Renal cortical epithelial cell (primary cell): ENCODE measurements at regions not wholly inside any gene's neighbourhood (a gene's known extent, or its start where the extent isn't known, plus 50 kb on each side); places are given as distances from the start of the nearest gene placed in this dataset.
A peak's percentile ranks its signal among the peaks of the same experiment; 100 is the strongest.
"Not testable (repeated sequence)": the region's sequence is repeated elsewhere in the genome, so short reads cannot be mapped to it uniquely, and the experiment has no call there.

Experiments
- DNase-seq: peaks from one replicate; pipeline ENCODE4 v3.0.0-alpha.2; 2011; ENCODE audit warnings: low read depth

DNA sequence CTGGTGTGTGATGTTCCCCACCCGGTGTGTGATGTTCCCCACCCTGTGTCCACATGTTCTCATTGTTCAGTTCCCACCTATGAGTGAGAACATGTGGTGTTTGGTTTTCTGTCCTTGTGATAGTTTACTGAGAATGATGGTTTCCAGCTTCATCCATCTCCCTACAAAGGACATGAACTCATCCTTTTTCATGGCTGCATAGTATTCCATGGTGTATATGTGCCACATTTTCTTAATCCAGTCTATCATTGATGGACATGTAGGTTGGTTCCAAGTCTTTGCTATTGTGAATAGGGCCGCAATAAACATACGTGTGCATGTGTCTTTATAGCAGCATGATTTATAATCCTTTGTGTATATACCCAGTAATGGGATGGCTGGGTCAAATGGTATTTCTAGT is 201.5 kb upstream of the IRAK1BP1 start:
- DNase-seq = not testable (repeated sequence)

DNA sequence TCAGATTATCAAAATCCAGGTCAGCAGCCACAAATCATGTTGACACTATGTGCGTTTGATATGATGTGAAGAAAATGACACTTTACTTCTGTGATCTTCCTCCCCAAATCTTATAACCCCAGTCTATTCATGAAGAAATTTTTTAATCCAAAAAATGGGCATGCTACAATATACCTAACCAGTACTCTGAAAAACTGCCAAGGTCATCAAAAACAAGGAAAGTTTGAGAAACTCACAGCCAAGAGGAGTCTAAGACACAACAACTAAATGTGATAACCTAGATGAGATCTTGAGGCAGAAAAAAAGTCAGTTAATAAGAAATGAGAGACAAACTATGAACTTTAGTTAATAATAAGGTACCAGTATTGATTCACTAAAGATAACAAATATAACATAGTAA is 200.6 kb upstream of the IRAK1BP1 start:
- DNase-seq = no peak

DNA sequence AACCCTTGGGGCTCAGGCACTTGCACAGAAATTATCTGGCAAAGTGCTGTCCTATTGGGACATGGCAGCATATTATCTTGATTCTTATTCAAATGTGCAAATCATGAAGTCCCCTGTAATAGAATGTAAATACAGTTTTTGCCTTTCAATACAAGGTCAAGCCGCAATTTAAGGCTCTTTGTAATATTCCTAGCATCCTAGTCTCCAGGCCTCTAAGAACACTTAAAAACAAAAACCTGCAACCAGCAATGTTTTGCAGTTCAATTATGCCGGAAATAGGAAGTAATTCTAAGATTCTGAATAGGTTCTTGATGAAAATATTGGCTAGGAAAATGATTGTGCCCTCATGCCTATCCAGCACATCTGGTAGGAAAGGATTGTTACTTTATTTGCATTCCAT is 197.2 kb upstream of the IRAK1BP1 start:
- no peak for DNase-seq

DNA sequence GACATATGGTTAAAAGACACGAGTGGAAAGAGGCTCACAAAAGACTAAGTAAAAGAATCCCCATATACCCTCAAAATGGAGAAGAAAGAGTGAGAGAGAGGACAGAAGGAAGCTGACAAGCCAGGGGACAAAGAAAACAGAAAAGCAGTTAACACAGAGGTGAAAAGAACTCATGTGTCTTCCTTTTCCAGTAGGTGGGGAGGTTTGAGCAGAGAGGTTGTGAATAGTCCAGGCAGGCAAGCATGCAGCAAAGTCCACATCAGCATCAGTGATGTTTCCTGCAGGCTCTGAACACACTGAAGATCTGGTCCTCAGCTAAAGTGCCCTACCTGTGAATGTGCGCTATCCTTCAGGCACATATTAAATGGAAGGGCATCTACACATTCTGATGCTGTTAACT is 196.5 kb upstream of the IRAK1BP1 start:
- DNase-seq = no peak

DNA sequence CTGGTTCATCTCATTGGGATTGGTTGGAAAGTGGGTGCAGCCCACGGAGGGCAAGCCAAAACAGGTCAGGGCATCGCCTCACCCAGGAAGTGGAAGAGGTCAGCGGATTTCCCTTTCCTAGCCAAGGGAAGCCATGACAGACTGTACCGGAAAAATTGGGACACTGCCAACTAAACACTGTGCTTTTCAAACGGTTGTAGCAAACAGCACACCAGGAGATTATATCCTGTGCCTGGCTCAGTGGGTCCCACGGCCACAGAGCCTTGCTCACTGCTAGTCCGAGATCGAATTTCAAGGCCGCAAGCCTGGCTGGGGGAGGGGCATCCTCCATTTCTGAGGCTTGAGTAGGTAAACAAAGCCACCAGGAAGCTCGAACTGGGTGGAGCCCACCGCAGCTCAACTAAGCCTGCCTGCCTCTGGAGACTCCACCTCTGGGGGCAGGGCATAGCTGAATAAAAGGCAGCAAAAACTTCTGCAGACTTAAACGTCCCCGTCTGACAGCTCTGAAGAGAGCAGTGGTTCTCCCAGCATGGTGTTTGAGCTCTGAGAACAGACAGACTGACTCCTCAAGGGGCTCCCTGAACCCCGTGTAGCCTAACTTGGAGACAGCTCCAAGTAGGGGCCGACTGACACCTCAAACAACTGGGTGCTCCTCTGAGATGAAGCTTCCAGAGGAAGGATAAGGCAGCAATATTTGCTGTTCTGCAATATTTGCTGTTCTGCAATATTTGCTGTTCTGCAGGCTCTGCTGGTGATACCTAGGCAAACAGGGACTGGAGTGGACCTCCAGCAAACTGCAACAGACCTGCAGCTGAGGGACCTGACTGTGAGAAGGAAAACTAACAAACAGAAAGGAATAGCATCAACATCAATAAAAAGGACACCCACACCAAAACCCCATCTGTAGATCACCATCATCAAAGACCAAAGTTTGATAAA is 191.0 kb upstream of the IRAK1BP1 start:
- DNase-seq = not testable (repeated sequence)

DNA sequence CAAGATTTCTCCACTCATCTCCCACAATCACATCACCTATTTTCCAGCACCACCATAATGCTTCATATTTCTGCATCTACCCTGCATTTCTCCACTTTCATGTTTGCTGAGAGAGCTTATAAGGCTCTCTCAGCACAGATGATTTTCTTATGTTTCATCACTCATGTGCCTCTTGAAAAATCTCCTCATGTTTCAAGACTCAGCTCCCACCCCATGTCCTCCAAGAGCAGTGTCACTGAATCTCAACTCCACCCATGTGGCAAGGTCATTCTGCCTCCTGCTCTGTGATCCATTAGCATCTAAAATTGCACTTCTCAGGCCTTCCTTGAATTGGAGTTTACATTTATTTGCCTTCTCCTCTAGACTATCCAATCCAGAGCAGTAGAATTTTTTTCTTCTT is 178.7 kb upstream of the IRAK1BP1 start:
- no peak for DNase-seq

DNA sequence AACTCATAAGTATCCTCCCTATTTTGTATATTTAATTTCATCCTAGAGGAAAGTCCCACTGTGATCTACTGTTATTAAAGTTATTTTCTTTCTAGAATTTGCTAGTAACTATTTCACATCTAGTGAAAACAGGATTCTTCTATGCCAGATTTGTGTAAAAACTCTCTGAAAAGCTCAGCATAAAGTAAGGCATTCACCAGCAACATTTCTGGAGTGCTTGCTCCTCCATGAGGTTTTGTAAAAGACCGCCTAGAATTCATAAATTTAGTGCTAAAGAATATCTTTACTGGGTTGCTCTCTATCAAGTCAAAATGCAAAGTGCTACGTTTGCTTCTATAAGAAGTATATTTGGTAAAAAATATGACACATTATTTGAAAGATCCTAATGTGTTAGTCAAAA is 173.5 kb upstream of the IRAK1BP1 start:
- no peak for DNase-seq

DNA sequence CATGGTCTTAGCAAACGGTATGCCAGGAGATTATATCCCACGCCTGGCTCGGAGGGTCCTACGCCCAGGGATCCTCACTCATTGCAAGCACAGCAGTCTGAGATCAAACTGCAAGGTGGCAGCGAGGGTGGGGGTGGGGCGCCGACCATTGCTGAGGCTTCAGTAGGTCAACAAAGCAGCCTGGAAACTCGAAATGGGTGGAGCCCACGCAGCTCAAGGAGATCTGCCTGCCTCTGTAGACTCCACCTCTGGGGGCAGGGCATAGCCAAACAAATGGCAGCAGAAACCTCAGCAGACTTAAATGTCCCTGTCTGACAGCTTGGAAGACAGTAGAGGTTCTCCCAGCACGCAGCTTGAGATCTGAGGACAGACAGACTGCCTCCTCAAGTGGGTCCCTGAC is 172.7 kb upstream of the IRAK1BP1 start:
- DNase-seq = not testable (repeated sequence)

DNA sequence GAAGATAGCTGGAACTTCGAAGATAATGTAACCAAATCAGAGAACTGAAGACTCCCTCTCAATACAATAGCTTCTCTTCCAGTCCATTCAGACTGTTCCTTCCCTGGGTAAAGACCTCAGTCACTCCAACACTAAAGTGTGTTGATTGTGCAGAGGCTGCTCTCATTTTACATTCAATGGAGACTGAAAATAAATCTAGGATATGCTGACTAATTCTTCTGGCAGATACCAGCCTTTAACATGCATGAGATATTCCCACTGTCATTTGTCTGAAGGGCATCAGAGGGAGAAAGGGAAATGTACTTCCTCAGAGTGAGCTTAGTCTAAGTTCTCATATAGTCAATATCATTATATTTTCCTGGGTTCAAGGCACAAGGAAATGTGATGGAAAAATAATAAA is 166.4 kb upstream of the IRAK1BP1 start:
- peak; percentile 1 for DNase-seq

DNA sequence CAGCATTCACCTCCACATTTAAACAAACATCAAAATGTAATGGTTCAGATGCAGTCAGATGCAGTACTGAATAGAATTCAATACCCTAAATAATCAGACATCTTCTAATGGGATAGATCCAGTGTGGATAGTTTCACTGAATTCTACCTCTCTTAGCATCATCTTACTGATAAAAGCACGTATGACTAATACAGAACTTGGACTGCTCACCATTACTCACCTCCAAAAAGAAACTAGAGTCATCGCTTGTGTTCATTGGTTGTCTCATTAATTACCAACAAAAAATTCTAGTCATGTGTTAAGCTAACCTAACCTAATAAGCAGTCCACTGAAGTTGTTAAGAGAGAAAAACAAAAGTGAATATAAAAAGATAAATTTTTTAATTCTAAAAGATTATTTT is 165.9 kb upstream of the IRAK1BP1 start:
- peak; percentile 33 for DNase-seq

DNA sequence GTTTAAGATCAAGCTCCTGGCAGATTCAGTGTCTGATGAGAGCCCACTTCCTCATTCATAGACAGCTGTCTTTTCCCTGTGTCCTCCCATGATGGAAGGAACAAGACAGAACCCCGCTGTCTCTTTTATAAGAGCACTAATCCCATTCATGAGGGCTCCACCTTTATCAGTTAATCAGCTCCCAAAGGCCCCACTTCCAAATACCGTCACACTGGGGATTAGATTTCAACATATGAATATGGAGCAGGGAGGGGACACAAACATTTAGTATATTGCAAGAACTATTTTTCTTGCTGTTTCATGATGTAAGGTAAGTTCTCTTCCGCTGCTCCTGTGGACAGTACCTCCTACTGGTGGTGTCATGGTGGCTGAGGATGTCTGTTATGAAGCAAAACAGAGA is 158.3 kb upstream of the IRAK1BP1 start:
- no peak for DNase-seq

DNA sequence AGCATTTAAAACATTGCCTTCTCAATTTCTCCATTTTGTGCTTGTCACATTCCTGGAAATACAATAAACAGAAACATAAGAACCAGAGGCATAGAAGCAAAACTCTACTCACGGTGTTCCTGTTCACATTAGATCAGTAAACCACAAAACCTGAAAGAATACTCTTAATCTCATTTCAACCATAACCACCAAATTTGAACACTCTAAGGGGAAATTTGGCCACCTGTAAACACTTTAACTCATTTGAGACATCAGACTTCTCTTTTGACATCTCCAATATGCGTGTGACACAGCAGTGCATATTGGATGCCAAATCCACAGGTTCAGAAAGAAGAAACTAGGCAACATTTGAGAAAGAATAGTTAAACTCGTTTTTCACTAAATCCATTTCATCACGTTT is 153.8 kb upstream of the IRAK1BP1 start:
- DNase-seq = no peak

DNA sequence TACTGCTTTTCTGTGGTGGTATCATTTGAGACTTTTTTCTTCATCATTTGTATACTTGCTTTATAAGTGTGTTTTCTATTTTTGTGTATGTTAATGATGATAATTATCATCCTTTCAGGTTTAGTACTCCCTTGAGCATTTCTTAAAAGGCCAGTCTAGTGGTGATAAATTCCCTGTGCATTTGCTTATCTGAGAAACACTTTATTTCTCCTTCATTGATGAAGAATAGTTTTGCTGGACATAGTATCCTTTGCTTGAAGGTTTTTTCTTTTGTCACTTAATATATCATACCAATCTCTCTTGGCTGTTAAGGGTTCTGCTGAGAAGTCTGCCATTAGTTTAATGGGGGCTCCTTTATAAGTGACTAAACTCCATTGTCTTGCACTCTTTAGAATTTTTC is 123.2 kb upstream of the IRAK1BP1 start:
- no peak for DNase-seq

DNA sequence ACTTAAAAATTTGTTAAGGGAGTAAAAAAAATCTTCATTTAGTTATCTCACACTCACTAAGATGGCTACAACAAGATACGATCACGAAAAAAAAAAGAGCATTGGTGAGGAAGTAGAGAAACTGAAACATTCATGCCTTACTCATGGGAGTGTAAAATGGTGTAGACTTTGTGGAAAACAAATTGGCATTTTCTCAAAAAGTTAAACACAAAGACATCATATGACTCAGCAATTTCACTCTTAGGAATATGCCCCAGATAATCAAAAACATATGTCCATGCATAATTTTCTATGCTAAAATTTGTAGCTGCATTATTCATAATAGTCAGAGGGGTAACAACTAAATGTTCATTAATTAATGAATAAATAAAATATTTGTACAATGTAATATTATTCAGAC is 120.9 kb upstream of the IRAK1BP1 start:
- no peak for DNase-seq

DNA sequence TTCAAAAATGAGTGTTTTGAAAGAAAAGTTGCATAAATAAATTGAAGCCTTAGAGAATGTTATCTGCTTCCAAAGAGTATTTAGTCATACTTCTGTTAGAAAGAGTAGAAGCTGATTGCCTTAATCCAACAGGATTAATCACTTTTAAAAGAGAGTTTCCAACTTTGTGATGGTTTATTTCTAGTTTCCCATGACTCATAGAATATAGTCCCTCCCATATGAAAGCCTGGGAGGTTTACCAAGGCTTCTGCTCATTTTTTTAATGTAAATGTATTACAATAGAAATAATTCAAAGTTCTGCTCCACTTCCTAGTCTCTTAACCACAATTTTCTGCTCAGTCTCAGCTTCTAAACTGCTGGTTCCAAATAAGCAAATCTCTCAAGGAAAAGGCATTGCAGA is 118.0 kb upstream of the IRAK1BP1 start:
- DNase-seq = no peak

DNA sequence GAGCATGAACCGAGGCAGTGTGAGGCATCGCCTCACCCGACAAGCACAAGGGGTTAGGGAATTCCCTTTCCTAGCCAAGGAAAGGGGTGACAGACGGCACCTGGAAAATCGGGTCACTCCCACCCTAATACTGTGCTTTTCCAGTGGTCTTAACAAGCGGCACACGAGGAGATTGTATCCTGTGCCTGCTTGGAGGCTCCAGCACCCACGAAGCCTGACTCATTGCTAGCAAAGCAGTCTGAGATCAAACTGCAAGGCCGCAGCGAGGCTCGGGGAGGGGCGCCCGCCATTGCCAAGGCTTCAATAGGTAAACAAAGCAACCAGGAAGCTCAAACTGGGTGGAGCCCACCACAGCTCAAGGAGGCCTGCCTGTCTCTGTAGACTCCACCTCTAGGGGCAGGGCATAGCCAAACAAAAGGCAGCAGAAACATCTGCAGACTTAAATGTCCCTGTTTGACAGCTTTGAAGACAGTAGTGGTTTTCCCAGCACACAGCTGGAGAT is 109.0 kb upstream of the IRAK1BP1 start:
- DNase-seq = not testable (repeated sequence)

DNA sequence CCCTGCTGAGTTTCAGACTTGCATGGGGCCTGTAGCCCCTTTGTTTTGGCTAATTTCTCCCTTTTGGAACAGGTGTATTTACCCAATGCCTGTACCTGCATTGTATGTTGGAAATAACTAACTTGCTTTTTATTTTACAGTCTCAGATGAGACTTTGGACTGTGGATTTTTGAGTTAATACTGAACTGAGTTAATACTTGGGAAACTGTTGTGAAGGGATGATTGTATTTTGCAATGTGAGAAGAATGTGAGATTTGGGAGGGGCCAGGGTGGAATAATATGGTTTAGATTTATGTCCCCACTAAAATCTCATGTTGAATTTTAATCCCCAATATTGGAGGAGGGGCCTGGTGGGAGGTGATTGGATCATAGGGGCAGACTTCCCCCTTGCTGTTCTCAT is 99.1 kb upstream of the IRAK1BP1 start:
- DNase-seq = no peak

DNA sequence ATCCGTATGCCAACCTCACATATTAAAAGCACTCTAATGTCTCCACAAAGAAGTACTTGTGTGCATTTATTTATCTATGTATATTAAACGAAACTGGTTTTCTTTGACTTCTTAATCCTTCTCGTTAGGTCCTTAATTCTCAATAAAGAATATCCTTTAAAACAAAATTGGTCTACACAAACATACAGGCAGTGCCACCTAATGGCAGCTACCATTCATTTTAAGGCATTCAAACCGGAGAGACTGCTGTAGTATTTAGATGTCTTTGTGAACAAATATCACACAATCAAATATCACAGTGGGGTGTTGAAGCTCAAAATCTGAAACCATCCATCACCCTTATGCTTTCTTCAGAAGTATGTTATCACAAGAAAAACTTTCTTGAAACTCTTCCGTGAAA is 96.6 kb upstream of the IRAK1BP1 start:
- no peak for DNase-seq

DNA sequence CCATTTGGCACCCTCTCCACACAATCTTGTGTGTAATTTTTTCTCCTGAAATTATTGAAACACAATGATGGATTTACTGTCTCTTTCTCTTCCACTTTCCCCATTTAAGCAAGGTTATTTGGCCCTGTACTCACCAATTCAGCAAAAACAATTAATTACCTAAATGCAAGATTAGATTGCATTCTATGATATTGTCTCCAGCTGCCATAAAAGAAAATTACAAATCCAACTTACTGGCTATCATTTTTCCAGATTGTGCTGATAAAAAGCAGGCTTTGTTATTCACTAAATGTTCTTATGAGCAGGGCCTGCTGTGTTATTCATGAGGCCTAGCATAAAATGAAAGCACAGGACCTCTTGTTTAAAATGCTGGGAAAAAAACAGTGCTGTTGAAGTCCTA is 95.8 kb upstream of the IRAK1BP1 start:
- DNase-seq = no peak

DNA sequence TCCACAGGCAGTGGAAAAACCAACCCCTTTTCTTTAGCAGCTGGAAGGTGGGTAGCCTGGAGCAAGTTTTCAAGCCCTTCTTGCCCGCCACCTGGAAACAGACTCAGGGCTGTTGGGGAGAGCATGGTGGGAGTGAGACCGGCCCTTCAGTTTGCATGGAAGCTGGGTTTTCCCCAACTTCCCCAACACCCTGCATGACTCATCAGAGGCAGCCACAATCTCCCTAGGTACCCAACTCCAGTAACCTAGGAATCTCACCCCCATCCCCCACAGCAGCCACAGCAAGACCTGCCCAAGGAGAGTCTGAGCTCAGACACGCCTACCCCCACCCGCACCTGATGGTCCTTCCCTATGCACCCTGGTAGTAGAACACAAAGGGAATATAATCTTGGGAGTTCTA is 86.3 kb upstream of the IRAK1BP1 start:
- peak; percentile 16 for DNase-seq

DNA sequence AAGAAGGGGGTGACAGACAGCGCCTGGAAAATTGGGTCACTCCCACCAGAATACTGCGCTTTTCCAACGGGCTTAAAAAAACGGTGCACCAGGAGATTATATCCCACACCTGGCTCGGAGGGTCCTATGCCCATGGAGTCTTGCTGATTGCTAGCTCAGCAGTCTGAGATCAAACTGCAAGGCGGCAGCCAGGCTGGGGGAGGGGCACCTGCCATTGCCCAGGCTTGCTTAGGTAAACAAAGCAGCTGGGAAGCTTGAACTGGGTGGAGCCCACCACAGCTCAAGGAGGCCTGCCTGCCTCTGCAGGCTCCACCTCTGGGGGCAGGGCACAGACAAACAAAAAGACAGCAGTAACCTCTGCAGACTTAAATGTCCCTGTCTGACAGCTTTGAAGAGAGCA is 84.0 kb upstream of the IRAK1BP1 start:
- not testable (repeated sequence) for DNase-seq

DNA sequence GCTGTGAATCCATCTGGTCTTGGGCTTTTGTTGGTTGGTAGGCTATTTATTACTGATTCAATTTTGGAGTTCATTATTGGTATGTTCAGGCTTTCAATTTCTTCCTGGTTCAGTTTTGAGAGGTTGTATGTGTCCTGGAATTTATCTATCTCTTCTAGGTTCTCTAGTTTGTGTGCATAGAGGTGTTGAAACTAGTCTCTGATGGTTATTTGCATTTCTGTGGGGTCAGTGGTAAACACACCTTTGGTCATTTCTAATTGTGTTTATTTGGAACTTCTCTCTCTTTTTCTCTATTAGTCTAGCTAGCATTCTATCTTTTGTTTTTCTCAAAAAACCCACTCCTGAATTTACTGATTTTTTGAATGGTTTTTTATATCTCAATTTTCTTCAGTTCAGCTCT is 70.1 kb upstream of the IRAK1BP1 start:
- no peak for DNase-seq

DNA sequence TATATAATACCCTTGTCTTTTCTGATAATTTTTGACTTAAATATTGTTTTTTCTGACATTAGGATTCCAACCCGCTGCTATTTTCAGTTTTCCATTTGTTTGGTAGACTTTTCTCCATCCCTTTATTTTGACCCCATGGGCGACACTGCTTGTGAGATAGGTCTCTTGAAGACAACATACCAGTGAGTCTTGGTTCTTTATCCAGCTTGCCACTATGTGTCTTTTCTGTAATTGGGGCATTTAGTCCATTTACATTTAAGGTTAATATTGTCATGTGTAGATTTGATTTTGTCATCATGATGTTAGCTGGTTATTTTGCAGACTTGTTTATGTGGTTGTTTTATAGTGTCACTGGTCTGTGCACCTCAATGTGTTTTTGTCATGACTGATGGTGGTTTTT is 67.7 kb upstream of the IRAK1BP1 start:
- DNase-seq = no peak

DNA sequence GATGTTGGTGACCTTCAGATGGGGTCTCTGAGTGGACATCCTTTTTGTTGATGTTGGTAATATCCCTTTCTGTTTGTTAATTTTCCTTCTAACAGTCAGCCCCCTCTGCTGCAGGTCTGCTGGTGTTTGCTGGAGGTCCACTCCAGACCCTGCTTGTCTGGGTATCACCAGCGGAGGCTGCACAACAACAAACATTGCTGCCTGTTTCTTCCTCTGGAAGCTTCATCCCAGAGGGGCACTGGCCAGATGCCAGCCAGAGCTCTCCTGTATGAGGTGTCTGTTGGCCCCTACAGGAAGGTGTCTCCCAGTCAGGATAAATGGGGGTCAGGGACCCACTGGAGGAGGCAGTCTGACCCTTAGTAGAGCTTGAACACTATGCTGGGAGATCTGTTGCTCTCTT is 60.6 kb upstream of the IRAK1BP1 start:
- DNase-seq = not testable (repeated sequence)
